AG04450 (cell line): ENCODE measurements at regions not wholly inside any gene's neighbourhood (a gene's known extent, or its start where the extent isn't known, plus 50 kb on each side); places are given as distances from the start of the nearest gene placed in this dataset.

ENCODE experiments used
- CTCF ChIA-PET: fragments of 300-600, 350-600 bp; formaldehyde crosslinking; extraction: SDS; loops from one replicate; lab custom pipeline; 2022; ENCODE audit warnings: antibody characterized with exemption, inconsistent platforms; lab: Charles Lee
- POLR2A ChIA-PET: fragments of 350-600 bp; formaldehyde crosslinking; extraction: SDS; loops from one replicate; lab custom pipeline; 2021; ENCODE audit warnings: antibody characterized with exemption, inconsistent platforms; lab: Yijun Ruan, JAX
- DNase-seq: peaks from one replicate; pipeline ENCODE4 v3.0.0-alpha.2; 2011; ENCODE audit warnings: low read depth, low spot score
- H3K27ac ChIP-seq: one replicate; pipeline ENCODE4 v1.5.1; 2012; ENCODE audit warnings: low read depth, low read length, control low read depth
- H3K27me3 ChIP-seq: one replicate; pipeline ENCODE4 v1.6.0; 2012; ENCODE audit warnings: low read length; ENCODE audit not compliant: control insufficient read depth, insufficient read depth
- H3K4me3 ChIP-seq: 2 replicates; pipeline ENCODE4 v1.5.1; 2011; ENCODE audit warnings: mild to moderate bottlenecking, low read depth, low read length, control low read depth
- H3K9me3 ChIP-seq: 2 replicates; pipeline ENCODE4 v1.5.1; 2012; ENCODE audit warnings: low read length; ENCODE audit not compliant: control insufficient read depth, insufficient read depth
- CTCF ChIP-seq: IDR thresholded peaks from 2 replicates; pipeline ENCODE4 v1.5.1; 2011; ENCODE audit warnings: low read depth, low read length, control low read depth, inconsistent platforms

- ChIA-PET POLR2A (interaction anchor here (0.7 to 1.3 kb wide), 2 partner anchors 38 to 50 kb away, joined by 3 read pairs; no protein-coding TSS in a partner anchor), CTCF (no interaction called here)
- Histone ChIP-seq H3K27ac (peak overlapping the region; percentile 73), H3K4me3 (no peak overlapping the region), H3K27me3 (no peaks in the 10 kb centered on the region), H3K9me3 (no peaks in the 10 kb centered on the region)
- DNase-seq = peak; percentile 54
- no peak for TF ChIP-seq CTCF
These were observed 376.8 kb upstream of the ZFP42 start for GRCh38 chr4:187618701-187619281.

- POLR2A ChIA-PET = interaction anchor here (1.3 kb wide), 1 partner anchor 38 kb away, joined by 3 read pairs; no protein-coding TSS in a partner anchor
- no peaks in the 10 kb centered on the region for H3K27me3 ChIP-seq
- no peak for TF ChIP-seq CTCF
- H3K9me3 ChIP-seq = no peaks in the 10 kb centered on the region
- peak overlapping the region; percentile 73 for H3K27ac ChIP-seq
- CTCF ChIA-PET = interaction anchor here (1.0 kb wide), 1 partner anchor 13 kb away, joined by 3 read pairs; no protein-coding TSS in a partner anchor
- no peak for DNase-seq
- H3K4me3 ChIP-seq = no peak overlapping the region
These were observed 376.3 kb upstream of the ZFP42 start for GRCh38 chr4:187619319-187619718.

GRCh38 chr4:187632260-187632995 lies 363.1 kb upstream of the ZFP42 start:
- H3K27me3 ChIP-seq = no peaks in the 10 kb centered on the region
- ChIA-PET CTCF (interaction anchor here (0.6 kb wide), 1 partner anchor 602 kb away, joined by 3 read pairs; no protein-coding TSS in a partner anchor), POLR2A (no interaction called here)
- no peaks in the 10 kb centered on the region; the same call in 1 of the 2 replicates for H3K9me3 ChIP-seq
- DNase-seq = no peak
- no peak overlapping the region for H3K4me3 ChIP-seq
- H3K27ac ChIP-seq = no peak overlapping the region
- no peak for TF ChIP-seq CTCF

GRCh38 chr4:187633245-187633644 lies 362.3 kb upstream of the ZFP42 start:
- no peaks in the 10 kb centered on the region; the same call in 1 of the 2 replicates for H3K9me3 ChIP-seq
- ChIA-PET CTCF (no interaction called here), POLR2A (no interaction called here)
- H3K27me3 ChIP-seq = no peaks in the 10 kb centered on the region
- no peak overlapping the region for H3K4me3 ChIP-seq
- no peak for DNase-seq
- no peak overlapping the region for H3K27ac ChIP-seq
- TF ChIP-seq CTCF = no peak

- peak; percentile 67 for DNase-seq
- H3K27ac ChIP-seq = no peak overlapping the region
- H3K27me3 ChIP-seq = no peaks in the 10 kb centered on the region
- H3K9me3 ChIP-seq = peaks cover 5% of the 10 kb centered on the region; the same call in 1 of the 2 replicates
- POLR2A ChIA-PET = interaction anchor here (0.6 to 1.2 kb wide), 4 partner anchors 11 to 980 kb away, joined by 3 to 4 read pairs (median 3); no protein-coding TSS in a partner anchor
- H3K4me3 ChIP-seq = no peak overlapping the region
- CTCF ChIA-PET = no interaction called here
- no peak for TF ChIP-seq CTCF
These were observed 338.6 kb upstream of the ZFP42 start for GRCh38 chr4:187656959-187657358.
